Activated B cell treated with CpG ODN at 0.5 μM for 24 hours (primary cell): ENCODE measurements at regions not wholly inside any gene's neighbourhood (a gene's known extent, or its start where the extent isn't known, plus 50 kb on each side); places are given as distances from the start of the nearest gene placed in this dataset.

Source experiments
- ATAC-seq: fragments of 200-7000 bp; cut with Tn5 transposase; one replicate; pipeline ENCODE4 v1.10.0; 2021; ENCODE audit warnings: low read depth, mild to moderate bottlenecking, moderate library complexity
- CTCF ChIA-PET: fragments of 350-600 bp; sonication (Branson Sonifier 250); formaldehyde crosslinking; loops from one replicate; lab custom pipeline; 2021; ENCODE audit warnings: antibody characterized with exemption; lab: Charles Lee
- POLR2A ChIA-PET: fragments of 350-600 bp; sonication (Branson Sonifier 250); formaldehyde crosslinking; loops from one replicate; lab custom pipeline; 2021; ENCODE audit warnings: antibody characterized with exemption; lab: Charles Lee
- DNase-seq: peaks from one replicate; pipeline ENCODE4 v3.0.0; 2022
- H3K27ac Mint-ChIP-seq: one replicate; pipeline ENCODE4 v1.8.0; 2020; ENCODE audit warnings: mixed read lengths
- H3K27me3 Mint-ChIP-seq: one replicate; pipeline ENCODE4 v1.8.0; 2021; ENCODE audit warnings: mixed read lengths
- H3K36me3 Mint-ChIP-seq: one replicate; pipeline ENCODE4 v1.8.0; 2021; ENCODE audit warnings: low read depth, mixed read lengths
- H3K4me1 Mint-ChIP-seq: one replicate; pipeline ENCODE4 v1.8.0; 2021; ENCODE audit warnings: mixed read lengths
- H3K4me3 Mint-ChIP-seq: one replicate; pipeline ENCODE4 v1.8.0; 2020; ENCODE audit warnings: mild to moderate bottlenecking, mixed read lengths
- H3K9me3 Mint-ChIP-seq: one replicate; pipeline ENCODE4 v1.8.0; 2020; ENCODE audit warnings: mixed read lengths
- CTCF ChIP-seq: fragments of 200-600 bp; IDR thresholded peaks from one replicate; pipeline ENCODE4 v1.8.0; 2022; ENCODE audit warnings: antibody characterized with exemption, mild to moderate bottlenecking
- intact Hi-C: fragments of 100-400 bp; cut with micrococcal nuclease; formaldehyde crosslinking; loops from one replicate; pipeline ENCODE4 v1.15.1; 2024

DNA sequence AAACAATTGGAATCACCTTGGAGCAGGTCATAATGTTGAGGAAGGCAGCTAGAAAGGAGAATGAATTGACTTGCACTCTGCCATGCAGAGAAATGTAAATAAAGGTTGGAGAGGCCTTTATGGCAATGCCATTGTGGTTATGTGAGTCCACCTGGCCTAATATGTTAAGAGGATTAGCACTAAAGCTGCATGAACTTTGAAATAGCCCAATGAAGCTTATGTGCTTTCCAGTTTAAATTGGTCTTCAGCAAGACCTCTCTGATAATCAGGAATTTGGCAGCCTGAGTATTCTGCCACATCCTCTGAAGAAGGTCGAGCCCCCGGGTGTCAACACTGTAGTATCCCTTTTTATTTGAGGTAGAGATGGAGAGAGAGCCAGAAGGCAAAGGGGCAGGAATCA lies 464.9 kb downstream of the CDH2 start:
- Mint-ChIP-seq H3K27ac (no peak overlapping the region), H3K4me1 (no peaks in the 10 kb centered on the region), H3K27me3 (no peaks in the 10 kb centered on the region), H3K9me3 (peaks cover 14% of the 10 kb centered on the region), H3K36me3 (no peaks in the 10 kb centered on the region), H3K4me3 (no peak overlapping the region)
- intact Hi-C loops = no loop called here
- ChIA-PET POLR2A (no interaction called here), CTCF (no interaction called here)
- ATAC-seq (no peak), DNase-seq (no peak)
- no peak for TF ChIP-seq CTCF

DNA sequence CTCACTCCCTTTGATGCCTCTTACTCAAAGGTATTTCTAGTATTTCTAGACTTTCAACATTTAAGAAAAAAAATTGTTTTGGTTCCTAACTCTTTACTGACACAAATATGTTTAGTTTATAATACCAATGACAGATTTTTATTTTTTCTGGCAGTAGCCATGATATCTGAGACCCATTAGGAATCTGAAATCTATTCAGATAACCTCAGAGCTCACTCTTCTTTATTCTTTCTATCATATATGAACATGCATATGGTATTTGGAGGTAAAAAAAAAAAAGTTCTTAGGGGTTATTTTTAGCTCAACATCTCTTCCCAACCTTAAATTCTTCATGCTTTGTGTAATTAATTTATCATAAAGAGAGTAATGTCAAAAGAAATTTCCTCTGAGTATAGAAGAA lies 465.5 kb downstream of the CDH2 start:
- Mint-ChIP-seq H3K9me3 (peaks cover 9% of the 10 kb centered on the region), H3K36me3 (no peaks in the 10 kb centered on the region), H3K27ac (no peak overlapping the region), H3K27me3 (no peaks in the 10 kb centered on the region), H3K4me3 (no peak overlapping the region), H3K4me1 (no peaks in the 10 kb centered on the region)
- CTCF ChIA-PET = no interaction called here
- no peak for DNase-seq
- POLR2A ChIA-PET = no interaction called here
- no peak for ATAC-seq
- intact Hi-C loops = no loop called here
- TF ChIP-seq CTCF = no peak

DNA sequence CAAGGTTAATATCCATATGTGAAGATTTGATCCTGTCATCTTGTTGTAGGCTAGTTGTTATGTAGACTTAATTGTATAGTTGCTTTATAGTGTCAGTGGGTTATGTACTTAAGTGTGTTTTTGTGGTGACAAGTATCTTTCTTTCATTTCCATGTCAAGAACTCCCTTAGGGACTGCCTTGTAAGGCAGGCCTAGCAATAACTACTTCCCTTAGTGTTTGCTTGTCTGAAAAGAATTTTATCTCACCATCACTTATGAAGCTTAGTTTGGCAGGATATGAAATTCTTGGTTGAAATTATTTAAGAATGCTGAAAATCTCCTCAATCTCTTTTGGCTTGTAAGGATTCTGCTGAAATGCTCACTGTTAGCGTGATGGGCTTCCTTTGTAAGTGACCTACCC lies 467.6 kb downstream of the CDH2 start:
- Mint-ChIP-seq H3K27me3 (no peaks in the 10 kb centered on the region), H3K36me3 (no peaks in the 10 kb centered on the region), H3K4me1 (no peaks in the 10 kb centered on the region), H3K27ac (no peak overlapping the region), H3K9me3 (peaks cover 9% of the 10 kb centered on the region), H3K4me3 (no peak overlapping the region)
- ChIA-PET CTCF (no interaction called here), POLR2A (no interaction called here)
- intact Hi-C loops = no loop called here
- no peak for TF ChIP-seq CTCF
- ATAC-seq = no peak
- no peak for DNase-seq

DNA sequence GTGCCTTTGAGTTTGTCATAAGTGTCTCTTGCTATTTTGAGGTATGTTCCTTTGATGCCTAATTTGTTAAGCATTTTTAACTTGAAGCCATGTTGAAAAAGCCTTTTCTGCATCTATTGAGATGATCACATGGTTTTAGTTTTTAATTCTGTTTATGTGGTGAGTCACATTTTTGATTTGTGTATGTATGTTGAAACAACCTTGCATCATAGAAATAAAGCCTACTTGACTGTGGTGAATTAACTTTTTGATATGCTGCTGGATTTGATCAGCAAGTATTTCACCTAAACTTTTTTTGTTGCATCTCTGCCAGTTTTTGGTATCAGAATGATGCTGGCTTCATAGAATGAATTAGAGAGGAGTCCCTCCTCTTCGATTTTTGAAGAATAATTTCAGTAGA lies 469.7 kb downstream of the CDH2 start:
- intact Hi-C loops = no loop called here
- no peak for TF ChIP-seq CTCF
- H3K4me1 Mint-ChIP-seq = no peaks in the 10 kb centered on the region
- ChIA-PET CTCF (no interaction called here), POLR2A (no interaction called here)
- no peak overlapping the region for H3K4me3 Mint-ChIP-seq
- no peak for ATAC-seq
- no peaks in the 10 kb centered on the region for H3K36me3 Mint-ChIP-seq
- H3K9me3 Mint-ChIP-seq = peaks cover 14% of the 10 kb centered on the region
- H3K27ac Mint-ChIP-seq = no peak overlapping the region
- no peaks in the 10 kb centered on the region for H3K27me3 Mint-ChIP-seq
- no peak for DNase-seq

- POLR2A ChIA-PET = no interaction called here
- no peak for ATAC-seq
- Mint-ChIP-seq H3K4me1 (no peaks in the 10 kb centered on the region), H3K9me3 (peaks cover 12% of the 10 kb centered on the region), H3K27me3 (no peaks in the 10 kb centered on the region), H3K27ac (no peak overlapping the region), H3K4me3 (no peak overlapping the region), H3K36me3 (no peaks in the 10 kb centered on the region)
- DNase-seq = no peak
- CTCF ChIA-PET = no interaction called here
- intact Hi-C loops = no loop called here
- no peak for TF ChIP-seq CTCF
Observed at GRCh38 chr18:27704736-27705361, 472.1 kb downstream of the CDH2 start.
